Activated CD8-positive, alpha-beta memory T cell treated with anti-CD3 and anti-CD28 coated beads, Interleukin-2, amount 50 U/mL, for 24 hours (primary cell): ENCODE measurements at regions not wholly inside any gene's neighbourhood (a gene's known extent, or its start where the extent isn't known, plus 50 kb on each side); places are given as distances from the start of the nearest gene placed in this dataset.
A peak's percentile ranks its signal among the peaks of the same experiment; 100 is the strongest.
"Not testable (repeated sequence)": the region's sequence is repeated elsewhere in the genome, so short reads cannot be mapped to it uniquely, and the experiment has no call there.

ENCODE experiments used
- DNase-seq: peaks from one replicate; pipeline ENCODE4 v3.0.0-alpha.2; 2020; ENCODE audit errors: extremely low read depth

GRCh38 chr15:62365795-62366442, 200.8 kb upstream of the C2CD4B start:
- no peak for DNase-seq

- DNase-seq = no peak
Observed at GRCh38 chr15:62369454-62369853, 204.4 kb upstream of the C2CD4B start.

DNA sequence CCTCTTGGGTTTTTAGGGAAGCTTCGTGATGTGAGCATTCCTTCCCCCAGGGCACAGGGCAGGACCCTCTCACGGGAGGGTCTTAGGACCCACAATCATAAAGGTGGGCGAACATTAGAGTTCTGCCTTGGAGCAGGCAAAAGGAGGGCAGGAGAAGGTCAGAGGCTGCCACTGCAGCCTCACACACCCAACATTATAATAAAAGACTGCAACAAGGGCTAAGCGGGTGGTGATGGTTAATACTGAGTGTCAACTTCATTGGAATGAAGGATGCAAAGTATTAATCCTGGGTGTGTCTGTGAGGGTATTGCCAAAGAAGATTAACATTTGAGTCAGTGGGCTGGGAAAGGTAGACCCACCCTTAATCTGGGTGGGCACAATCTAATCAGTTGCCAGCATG, 206.6 kb upstream of the C2CD4B start:
- not testable (repeated sequence) for DNase-seq

- no peak for DNase-seq
Observed at GRCh38 chr15:62377736-62378480, 212.8 kb upstream of the C2CD4B start.

DNA sequence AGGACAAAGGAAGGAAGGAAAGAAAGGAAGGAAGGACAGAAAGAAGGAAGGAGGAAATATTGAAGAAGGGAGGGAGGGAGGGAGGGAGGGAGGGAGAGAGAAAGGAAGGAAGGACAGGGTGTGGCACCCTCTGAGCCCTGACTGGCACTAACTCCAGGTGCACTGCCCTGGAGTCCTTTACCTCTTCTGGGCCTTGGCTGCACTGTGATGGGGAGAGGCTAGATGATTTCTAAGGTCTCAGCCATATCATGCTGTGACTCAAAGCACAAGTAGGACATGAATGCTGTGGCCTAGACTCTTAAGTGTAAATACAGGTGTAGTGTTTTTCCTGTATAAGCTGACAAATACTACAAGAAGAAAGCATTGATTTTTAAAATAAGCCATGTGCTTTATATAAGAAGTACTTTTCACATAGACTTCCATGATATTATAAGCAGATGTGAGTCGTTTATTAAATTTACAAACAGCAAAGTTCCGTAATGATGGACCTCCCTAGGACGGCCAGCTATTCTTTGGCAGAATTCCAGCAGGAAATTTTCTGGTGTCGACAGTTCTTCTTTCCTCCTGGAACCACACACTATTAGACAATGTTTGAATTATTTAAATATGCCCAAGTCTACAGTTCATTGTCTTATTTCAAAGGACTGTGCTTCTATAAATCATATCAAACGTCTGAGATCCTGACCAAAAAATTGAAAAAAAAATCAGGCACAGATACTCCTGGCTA, 213.8 kb upstream of the C2CD4B start:
- DNase-seq = no peak

DNA sequence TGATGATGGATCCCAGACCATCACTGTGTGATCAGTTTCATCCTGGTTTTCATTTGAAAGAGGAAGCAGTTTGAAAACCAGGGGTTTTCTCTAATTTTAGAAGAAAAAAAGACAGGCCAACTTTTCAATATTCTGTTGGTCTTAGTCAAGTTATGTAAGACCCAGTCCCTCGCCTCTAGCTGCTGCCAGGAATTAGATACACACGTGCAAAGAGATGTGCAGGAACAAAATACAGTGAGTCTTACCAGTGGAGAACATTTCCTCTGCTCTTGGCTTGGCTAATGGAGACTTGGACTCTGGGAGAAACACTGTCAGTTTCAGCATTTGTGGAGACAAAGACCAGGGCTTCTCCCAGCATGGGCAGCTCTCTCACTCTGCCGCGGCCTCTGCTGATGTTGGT, 214.9 kb upstream of the C2CD4B start:
- no peak for DNase-seq

GRCh38 chr15:62382046-62382445, 217.0 kb upstream of the C2CD4B start:
- no peak for DNase-seq

DNA sequence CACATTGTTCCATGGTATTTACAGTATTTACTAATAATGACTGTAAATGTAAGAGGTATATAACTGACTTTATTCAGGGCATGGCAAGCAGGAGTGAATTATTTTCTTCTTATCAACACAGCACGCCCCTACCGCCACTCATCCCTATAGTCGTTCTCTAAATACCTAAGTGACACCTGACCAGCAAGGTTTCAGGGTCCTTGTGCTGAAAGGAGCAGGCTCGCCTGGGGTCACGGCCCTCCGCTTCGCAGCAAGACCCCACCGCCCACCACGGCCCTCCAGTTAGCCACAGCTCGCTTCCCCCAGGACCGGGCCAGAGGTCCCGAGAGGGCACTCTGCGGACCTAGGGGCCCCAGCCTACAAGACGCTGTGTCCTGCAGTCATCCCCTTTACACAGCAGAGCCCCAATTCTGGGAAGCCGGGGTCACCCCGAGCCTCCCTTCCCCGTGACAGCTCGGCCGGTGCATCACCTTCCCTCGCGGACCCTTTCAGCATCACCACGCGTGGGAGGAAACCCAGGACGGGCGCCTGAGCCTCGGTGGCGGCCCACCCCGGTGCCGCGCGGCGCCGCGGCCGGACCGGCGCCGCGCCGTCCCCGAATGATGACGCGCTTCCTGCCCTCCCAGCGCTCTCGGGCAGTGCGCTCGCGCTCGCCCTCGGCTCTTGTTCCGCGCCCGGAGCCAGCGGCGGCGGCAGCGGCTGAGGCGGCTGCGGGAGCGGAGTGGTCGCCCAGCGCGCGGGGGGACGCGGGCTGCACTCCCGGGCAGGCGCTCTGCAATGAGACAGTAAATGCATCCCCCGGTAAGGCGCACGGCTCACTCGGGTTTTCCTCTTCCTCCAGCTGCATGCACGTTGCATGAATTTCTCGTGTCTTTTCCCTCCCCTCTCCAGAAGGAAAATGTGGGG, 225.1 kb upstream of the C2CD4B start, which contains the start of gene TLN2:
TLN2 (plus strand) TSS at position 666 of the 906 bp plus-strand sequence.
- peak; percentile 21 for DNase-seq

- DNase-seq = no peak
Observed at GRCh38 chr15:62390791-62391640, 225.9 kb upstream of the C2CD4B start.

DNA sequence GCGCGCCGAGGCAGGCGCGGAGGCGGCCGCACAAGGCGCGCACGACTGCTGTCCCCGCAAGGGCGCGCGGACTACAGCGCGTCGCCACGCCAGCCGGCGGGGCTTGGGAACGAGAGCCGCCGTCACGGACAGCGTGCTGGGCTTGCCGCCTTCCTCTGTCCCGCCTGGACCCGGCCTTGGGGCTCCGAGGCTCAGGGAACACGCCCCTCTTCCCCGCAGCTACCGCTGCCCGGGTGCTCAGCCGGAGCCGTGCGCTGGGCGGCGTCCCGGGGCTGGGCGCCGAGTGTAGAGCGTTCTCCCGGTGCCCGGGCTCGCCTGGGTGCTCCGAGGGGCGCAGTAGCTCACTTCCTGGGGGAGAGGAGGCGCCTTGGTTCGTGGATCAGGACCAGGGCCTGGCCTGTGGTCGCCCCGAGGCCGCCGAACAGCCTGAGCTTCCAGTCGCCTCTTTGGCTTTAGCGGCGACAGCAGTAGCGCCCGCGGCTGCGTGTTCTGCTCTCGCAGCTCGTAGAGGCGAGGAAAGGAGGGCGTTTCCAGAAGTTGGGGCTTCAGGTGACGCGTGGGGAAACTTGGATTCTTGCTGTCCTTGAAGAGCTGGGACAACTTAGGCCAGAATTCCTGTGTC, 226.7 kb upstream of the C2CD4B start:
- DNase-seq = no peak

DNA sequence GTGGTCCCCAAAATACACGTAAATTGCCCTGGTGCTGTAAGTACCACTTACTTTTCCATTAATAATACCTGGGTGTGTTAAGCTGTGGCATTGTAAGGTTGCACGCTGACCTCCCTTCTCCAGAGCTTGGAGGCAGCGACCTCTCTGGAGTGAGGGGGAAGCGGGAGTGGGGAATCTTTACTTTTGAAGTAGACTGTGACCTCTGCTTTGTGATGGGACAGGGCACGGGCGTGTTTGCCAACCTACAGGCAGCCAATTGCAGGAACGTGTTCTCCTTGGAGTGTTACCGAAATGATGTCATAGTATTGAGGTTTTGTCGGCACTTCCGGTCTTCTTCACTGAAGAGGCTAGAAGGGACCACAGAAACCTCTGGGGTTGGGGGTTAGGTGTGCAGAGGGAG, 227.3 kb upstream of the C2CD4B start:
- no peak for DNase-seq

- DNase-seq = no peak
Observed at GRCh38 chr15:62393196-62393595, 228.1 kb upstream of the C2CD4B start.

DNA sequence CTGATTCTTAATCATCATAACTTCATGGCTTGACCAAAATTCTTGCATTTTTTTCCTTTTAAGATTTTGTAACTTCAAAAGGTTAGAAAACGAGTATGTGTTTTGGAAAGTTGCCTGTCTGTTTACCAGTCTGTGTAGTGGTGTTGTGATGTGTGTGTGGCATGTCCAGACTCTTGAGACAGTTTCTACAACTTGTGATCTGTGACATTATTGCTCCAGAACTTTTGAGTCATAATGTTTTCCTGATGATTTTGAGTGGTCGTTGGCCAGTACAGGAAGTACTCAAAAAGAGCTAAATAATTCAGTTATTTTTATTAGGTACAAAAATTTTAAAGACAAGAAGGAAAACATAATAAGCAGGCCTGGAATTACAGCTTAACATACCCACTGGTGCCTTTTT, 229.0 kb upstream of the C2CD4B start:
- no peak for DNase-seq

DNA sequence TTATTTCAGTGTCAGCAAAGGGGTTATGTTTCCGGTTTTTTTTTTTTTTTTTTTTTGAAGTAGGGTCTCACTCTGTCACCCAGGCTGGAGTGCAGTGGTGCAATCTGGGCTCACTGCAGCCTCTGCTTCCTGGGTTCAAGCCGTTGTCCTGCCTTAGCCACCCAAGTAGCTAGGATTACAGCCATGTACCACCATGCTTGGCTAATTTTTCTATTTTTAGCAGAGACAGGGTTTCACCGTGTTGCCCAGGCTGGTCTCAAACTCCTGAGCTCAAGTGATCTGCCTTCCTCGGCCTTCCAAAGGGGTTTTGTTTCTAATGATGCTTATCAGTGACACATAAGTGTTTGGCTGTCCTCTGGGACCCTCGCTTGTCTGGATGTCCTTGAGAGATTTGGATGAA, 235.7 kb upstream of the C2CD4B start:
- no peak for DNase-seq

DNA sequence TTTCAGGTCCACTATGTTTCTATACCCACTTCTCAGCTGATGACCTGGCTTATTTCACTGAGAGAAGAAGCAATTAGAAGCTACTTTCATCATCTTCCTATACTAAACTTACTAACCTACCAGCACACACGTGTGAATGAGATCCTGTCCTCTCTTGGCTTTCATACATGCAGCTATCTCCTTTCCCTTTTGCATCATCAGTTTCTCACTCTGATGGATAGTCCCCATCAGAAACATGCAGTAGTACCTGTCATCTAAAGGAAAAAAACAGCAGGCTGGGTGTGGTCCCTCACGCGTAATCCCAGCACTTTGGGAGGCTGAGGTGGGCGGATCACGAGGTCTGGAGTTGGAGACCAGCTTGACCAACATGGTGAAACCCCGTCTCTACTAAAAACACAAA, 237.6 kb upstream of the C2CD4B start:
- no peak for DNase-seq

DNA sequence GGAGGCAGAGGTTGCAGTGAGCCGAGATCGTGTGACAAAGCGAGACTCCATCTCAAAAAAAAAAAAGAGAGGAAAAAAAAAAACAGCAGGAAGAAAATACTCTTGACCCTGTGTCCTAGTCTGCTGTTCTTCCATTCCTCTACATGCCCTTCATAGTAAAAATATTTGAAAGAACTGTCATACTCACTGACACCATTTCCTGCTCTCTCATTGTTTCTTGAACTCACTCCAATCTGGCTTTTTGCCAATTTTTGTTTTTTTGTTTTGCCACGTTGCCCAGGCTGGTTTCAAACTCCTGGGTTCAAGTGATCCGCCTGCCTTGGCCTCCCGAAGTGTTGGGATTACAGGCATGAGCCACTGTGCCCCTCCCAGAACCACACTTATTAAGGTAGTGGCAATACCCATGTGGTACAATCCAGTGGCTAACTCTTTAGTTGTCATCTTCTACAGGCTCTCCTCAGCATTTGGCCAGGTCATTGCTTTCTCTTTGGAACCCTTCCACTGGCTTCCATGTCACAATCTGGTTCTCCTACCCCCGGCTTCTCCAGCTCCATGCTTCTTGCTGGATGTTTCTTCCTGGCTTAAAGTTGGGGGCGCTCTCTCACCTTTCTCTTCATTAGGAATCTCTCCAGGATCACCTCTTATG, 238.2 kb upstream of the C2CD4B start:
- DNase-seq = no peak

GRCh38 chr15:62404194-62404985, 239.3 kb upstream of the C2CD4B start:
- no peak for DNase-seq

DNA sequence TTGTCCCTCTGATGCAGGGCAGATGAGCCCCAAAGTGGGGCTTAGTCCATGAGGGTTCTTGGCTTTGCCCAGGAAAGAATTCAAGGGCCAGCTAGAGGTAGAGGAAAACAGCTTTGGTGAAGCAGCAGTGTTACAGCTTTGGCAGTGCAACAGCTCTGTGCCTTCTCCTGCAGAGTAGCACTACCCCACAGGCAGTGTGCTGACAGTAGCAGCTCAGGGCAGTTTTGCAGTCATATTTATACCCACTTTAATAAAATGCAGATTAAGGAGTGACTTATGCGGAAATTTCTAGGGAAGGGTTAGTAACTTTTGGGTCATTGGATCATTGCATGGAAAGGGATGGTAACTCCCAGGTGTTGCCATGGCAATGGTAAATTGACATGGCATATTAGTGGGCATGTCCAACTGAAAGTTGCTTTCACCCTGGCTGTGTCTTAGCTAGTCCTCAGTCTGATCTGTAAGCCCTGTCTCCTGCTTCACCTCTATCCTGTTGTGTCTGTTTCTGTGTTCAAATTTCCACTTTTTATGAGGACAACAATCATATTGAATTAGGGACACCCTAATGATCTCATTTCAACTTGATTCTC, 241.3 kb upstream of the C2CD4B start:
- DNase-seq = no peak

- no peak for DNase-seq
Observed at GRCh38 chr15:62407216-62407615, 242.1 kb upstream of the C2CD4B start.
